ENCODE measurements at regions not wholly inside any gene's neighbourhood (a gene's known extent, or its start where the extent isn't known, plus 50 kb on each side); places are given as distances from the start of the nearest gene placed in this dataset.

DNA sequence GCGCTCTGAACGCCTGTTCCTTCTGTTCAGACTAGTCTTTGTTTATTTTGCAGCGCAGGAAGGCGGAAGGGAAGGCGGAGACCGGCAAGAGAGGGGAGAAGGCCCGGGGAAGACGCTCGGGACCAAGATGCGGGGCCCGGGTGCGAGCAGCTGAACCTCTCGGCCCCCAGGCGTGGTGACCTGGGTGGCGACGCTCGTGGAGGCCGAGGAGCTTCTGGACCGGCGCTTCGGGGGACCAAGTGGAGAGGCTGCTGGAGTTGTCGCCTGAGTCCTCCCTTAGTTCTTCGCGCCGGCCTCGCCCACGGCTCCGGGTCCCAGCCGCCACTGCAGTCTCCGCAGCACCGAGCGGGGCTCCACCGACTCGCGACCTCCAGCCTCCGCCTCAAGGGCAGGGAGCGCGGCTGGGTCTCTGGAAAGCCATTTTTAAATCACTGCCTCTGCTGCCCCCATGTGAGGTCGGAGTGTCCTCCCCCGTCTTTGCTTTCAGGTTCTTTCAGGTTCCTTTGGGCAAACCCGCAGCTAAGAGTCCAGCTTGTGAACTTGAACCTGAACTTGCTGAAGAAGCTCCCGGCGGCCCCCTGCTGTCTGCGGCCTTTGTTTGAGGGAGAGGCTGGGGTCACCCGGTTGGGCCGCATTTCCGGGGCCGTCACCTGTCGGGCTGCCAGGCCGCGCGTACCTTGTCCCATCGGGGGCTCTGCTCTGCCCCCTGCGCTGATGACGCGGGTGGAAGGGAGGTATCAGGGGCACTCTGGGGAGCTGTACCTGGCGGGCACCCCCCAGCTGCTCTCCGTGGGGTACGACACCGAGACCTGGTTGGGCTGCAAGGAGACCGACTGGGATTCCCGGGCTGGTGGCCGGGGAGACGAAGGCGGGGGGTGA is 136.0 kb downstream of the KIF20B start:
- H3K27me3 ChIP-seq (ENCODE audit: insufficient read depth, low read depth) = no peaks in the 10 kb centered on the region
- H3K36me3 ChIP-seq (ENCODE audit: insufficient read depth) = no peaks in the 10 kb centered on the region
- H3K4me2 ChIP-seq = no peak overlapping the region
- H3K4me1 ChIP-seq (ENCODE audit: low read depth, poor library complexity, severe bottlenecking) = no peaks in the 10 kb centered on the region
- no peak overlapping the region for H2AFZ ChIP-seq (ENCODE audit: low read depth)
- no peaks in the 10 kb centered on the region for H3K79me2 ChIP-seq (ENCODE audit: insufficient read depth, low read depth)
- TF ChIP-seq, protein P1, sequence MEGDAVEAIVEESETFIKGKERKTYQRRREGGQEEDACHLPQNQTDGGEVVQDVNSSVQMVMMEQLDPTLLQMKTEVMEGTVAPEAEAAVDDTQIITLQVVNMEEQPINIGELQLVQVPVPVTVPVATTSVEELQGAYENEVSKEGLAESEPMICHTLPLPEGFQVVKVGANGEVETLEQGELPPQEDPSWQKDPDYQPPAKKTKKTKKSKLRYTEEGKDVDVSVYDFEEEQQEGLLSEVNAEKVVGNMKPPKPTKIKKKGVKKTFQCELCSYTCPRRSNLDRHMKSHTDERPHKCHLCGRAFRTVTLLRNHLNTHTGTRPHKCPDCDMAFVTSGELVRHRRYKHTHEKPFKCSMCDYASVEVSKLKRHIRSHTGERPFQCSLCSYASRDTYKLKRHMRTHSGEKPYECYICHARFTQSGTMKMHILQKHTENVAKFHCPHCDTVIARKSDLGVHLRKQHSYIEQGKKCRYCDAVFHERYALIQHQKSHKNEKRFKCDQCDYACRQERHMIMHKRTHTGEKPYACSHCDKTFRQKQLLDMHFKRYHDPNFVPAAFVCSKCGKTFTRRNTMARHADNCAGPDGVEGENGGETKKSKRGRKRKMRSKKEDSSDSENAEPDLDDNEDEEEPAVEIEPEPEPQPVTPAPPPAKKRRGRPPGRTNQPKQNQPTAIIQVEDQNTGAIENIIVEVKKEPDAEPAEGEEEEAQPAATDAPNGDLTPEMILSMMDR (conservative IDR thresholded peaks at IDR 0.05; ENCODE audit: low read depth, low read length) = no peak
- H3K4me3 ChIP-seq (IDR thresholded peaks at IDR 0.05; ENCODE audit: insufficient read depth, low read depth, low read length) = no peak overlapping the region
- no peak overlapping the region for H3K27ac ChIP-seq
- no peaks in the 10 kb centered on the region for H4K20me1 ChIP-seq (ENCODE audit: insufficient read depth)
- no peak overlapping the region for H3K9ac ChIP-seq

DNA sequence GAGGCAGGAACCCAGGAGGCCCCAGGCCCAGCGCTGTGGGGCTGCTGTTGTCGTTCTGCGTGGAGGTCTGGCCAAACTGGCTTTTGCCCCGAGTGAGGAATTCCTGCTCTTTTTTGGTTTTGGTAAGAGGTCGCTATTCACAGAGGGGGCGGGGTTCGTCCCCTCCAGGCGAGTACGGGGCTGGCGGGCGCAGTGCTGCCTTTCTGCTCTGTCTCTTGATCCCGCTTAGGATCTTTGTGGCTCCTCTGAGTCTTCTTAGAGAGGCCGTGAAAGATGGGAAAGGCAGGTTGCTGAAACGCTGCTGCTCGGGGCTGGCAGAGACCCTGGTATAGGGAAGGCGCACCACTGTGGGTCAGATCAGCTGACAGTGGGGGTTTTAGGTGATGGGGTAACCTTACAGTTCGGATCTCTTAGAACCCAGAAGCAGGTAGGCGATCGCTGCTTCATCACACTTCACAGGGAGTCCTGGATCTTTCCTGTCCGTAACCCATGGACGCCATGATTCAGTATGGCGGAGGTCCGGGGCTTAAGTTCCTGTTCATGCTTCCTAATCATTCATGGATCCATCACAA is 136.7 kb downstream of the KIF20B start:
- Histone ChIP-seq H2AFZ (ENCODE audit: low read depth) (no peak overlapping the region), H3K4me1 (ENCODE audit: low read depth, poor library complexity, severe bottlenecking) (no peaks in the 10 kb centered on the region), H3K27me3 (ENCODE audit: insufficient read depth, low read depth) (no peaks in the 10 kb centered on the region), H3K9ac (no peak overlapping the region), H3K79me2 (ENCODE audit: insufficient read depth, low read depth) (no peaks in the 10 kb centered on the region), H3K27ac (no peak overlapping the region), H4K20me1 (ENCODE audit: insufficient read depth) (no peaks in the 10 kb centered on the region), H3K4me3 (IDR thresholded peaks at IDR 0.05; ENCODE audit: insufficient read depth, low read depth, low read length) (no peak overlapping the region), H3K4me2 (no peak overlapping the region), H3K36me3 (ENCODE audit: insufficient read depth) (no peaks in the 10 kb centered on the region)
- TF ChIP-seq, protein P1 (conservative IDR thresholded peaks at IDR 0.05; ENCODE audit: low read depth, low read length) = no peak

- no peak overlapping the region for H3K4me3 ChIP-seq (IDR thresholded peaks at IDR 0.05; ENCODE audit: insufficient read depth, low read depth, low read length)
- H3K27ac ChIP-seq = no peak overlapping the region
- TF ChIP-seq, protein P1 (conservative IDR thresholded peaks at IDR 0.05; ENCODE audit: low read depth, low read length) = no peak
- no peaks in the 10 kb centered on the region for H3K36me3 ChIP-seq (ENCODE audit: insufficient read depth)
- H3K4me2 ChIP-seq = no peak overlapping the region
- no peaks in the 10 kb centered on the region for H3K79me2 ChIP-seq (ENCODE audit: insufficient read depth, low read depth)
- H2AFZ ChIP-seq (ENCODE audit: low read depth) = no peak overlapping the region
- no peak overlapping the region for H3K9ac ChIP-seq
- H4K20me1 ChIP-seq (ENCODE audit: insufficient read depth) = no peaks in the 10 kb centered on the region
- no peaks in the 10 kb centered on the region for H3K27me3 ChIP-seq (ENCODE audit: insufficient read depth, low read depth)
- no peaks in the 10 kb centered on the region for H3K4me1 ChIP-seq (ENCODE audit: low read depth, poor library complexity, severe bottlenecking)
Observed at GRCh38 chr10:89845541-89846280, 144.3 kb downstream of the KIF20B start.

DNA sequence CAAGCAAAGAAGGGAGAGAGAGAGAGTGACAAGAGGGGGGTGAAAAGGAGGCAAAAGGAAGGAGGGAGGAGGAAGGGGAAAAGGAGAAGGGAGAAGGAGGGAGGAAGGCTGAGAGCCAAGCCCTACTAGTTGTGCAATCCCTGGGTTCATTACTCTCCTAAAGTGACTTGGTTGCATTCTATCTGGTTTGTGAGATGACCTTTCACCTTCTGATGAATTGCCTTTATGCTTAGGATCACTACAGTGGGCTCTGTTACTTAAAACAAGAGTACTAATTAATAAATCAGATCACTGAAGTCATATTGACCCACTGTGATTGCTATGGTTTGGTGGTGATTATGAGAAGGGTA is 144.9 kb downstream of the KIF20B start:
- Histone ChIP-seq H3K4me1 (ENCODE audit: low read depth, poor library complexity, severe bottlenecking) (no peaks in the 10 kb centered on the region), H2AFZ (ENCODE audit: low read depth) (no peak overlapping the region), H3K27me3 (ENCODE audit: insufficient read depth, low read depth) (no peaks in the 10 kb centered on the region), H3K4me2 (no peak overlapping the region), H3K4me3 (IDR thresholded peaks at IDR 0.05; ENCODE audit: insufficient read depth, low read depth, low read length) (no peak overlapping the region), H3K27ac (no peak overlapping the region), H3K36me3 (ENCODE audit: insufficient read depth) (no peaks in the 10 kb centered on the region), H3K9ac (no peak overlapping the region), H3K79me2 (ENCODE audit: insufficient read depth, low read depth) (no peaks in the 10 kb centered on the region), H4K20me1 (ENCODE audit: insufficient read depth) (no peaks in the 10 kb centered on the region)
- TF ChIP-seq, protein P1 (conservative IDR thresholded peaks at IDR 0.05; ENCODE audit: low read depth, low read length) = no peak

All from KMS-11 (cell line).